ENCODE measurements at regions not wholly inside any gene's neighbourhood (a gene's known extent, or its start where the extent isn't known, plus 50 kb on each side); places are given as distances from the start of the nearest gene placed in this dataset.

DNA sequence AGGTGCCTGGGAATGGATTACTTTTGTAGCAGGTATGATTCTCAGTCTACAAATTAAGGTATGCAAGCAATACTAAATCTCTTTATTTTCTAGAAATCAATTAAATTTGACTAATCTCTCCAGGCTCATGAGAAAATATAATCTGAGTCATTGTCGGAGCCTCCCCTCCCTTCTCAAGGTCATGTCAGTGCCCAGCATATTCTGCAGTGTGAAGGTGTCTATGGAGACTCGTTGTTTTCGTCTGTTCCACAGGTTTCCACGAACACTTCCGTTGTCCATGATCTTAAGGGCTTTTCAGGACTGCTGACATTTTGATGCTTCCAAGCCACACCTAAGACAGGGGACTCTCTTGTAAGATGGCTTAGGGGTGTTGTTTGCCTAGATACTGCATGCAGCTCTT, 56.6 kb upstream of the SCOC start:
- DNase-seq = no peak

- no peak for DNase-seq
Observed at GRCh38 chr4:140315970-140316369, 57.5 kb upstream of the SCOC start.

DNA sequence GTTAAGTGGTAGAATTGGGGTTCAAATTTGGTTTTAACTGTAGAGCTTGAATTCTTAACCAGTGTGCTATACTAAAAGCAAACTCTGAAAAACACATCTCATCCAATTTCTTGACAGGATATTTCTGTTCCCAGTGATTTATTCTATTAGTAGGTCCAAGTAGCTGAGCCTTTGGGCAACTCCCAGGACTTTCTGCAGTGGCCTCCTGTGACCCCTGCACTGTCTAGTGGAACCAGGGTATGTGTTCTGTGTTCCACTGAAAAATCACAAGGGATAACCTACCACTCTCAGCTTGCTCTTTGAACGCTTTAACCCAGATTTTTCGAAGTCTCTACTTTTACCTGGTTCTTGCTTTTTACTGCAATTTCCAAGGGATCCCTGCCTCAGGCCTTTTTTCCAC, 58.0 kb upstream of the SCOC start:
- no peak for DNase-seq

- DNase-seq = no peak
Observed at GRCh38 chr4:140315019-140315418, 58.4 kb upstream of the SCOC start.

DNA sequence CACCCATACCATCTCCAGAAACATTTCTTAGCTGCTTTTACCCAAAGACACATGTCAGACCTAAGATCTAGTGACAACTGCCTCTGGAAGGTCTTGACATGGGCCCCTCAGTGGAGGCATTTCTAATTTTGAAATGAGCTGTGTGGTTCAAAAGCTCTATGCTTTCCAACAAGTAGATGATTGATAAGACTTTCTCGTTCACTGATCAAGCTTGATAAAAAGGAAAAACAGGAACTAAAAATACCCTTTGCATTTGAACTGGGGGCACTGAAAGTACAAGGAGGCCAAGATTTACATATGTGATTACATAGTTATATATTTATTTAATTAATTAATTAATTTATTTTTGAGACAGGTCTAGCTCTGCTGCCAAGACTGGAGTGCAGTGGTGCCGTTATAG, 61.3 kb upstream of the SCOC start:
- DNase-seq = no peak

DNA sequence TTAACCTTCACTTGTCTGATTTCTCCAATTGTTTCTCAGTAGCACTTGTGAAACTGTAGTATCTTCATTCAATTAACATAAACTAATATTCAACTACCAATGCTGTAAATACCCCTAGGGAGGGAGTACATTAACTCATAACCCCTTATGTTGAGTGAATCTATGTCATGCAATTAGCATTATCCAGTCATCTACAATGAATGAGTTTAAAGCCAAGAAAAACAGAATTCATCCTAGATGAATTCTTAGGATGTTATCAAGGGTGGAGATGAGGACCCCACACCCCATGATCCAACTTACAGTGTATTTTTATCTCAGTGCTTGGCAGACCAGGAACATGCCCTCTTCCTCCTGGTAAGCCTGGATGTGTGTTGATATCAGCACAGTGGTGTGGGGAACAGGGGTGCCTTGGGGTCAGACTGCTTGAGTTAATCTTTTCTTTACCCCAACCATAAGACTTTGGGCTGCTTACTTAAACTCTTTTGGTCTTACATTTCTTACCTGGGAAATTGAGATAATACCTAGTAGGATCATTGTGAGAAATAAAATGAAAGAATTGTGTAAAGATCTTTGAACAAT, 62.1 kb upstream of the SCOC start:
- DNase-seq = no peak

- no peak for DNase-seq
Observed at GRCh38 chr4:140309124-140309870, 64.1 kb upstream of the SCOC start.

DNA sequence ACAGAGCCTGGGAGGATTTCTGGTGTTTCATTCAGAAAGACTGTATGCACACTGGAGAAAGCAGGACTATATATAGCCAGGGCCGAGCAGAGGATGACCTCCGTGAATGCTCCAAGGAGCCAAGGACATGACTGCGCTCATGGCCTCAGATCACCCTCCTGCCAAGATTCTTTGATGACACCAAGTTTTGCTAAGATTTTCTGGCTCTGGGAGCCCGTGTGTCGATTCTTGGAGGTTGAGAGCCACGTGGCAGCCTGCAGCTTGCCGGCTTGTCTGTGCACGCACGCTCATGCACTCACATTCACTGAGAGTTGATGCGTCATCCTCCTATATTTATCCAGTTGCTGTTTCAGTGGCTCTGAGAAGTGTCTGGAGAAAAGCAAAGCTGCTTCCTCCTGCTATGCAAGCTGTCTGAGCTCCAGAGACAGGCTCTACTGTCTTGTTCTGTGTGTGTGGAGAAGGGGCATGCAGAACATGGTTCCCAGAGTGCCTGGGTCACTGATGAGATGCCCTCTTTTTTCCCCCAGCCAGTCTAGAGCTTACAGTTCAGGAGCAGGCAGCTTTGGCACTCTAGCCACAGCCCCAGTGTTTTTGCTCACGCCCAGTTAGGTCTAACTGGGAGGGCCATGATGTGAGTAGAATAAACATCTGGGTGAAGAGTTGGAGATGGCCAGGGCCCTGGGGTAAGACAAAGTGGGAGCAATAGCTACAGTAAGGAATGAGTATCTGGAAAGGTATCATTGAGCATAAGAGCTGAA, 64.9 kb upstream of the SCOC start:
- DNase-seq = no peak

- DNase-seq = no peak
Observed at GRCh38 chr4:140305053-140305452, 68.4 kb upstream of the SCOC start.

- DNase-seq = no peak
Observed at GRCh38 chr4:140304346-140304745, 69.1 kb upstream of the SCOC start.

GRCh38 chr4:140302151-140302859, 71.1 kb upstream of the SCOC start:
- DNase-seq = no peak

- DNase-seq = no peak
Observed at GRCh38 chr4:140300271-140300970, 73.0 kb upstream of the SCOC start.

DNA sequence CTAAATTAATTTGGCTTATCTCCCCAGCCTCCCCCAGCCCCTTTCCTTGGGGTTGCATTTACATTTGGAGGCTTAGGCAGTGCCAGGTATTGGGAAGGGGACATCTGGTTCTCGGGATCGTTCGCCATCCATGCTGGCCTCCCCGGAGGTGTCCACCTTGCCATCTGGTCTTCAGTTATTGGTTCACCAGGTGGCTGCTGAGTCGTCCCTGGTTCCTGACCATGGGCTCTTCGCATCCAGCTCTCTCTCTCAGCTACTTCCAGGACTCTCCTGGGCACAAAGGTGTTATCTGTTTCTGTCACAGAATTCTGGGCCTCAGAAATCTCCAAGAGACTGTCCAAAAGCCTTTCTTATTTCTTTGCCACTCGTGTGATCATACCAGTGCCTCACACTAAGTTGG, 75.4 kb upstream of the SCOC start:
- no peak for DNase-seq

GRCh38 chr4:140297221-140297570, 76.2 kb upstream of the SCOC start:
- DNase-seq = no peak

GRCh38 chr4:140296335-140297220, 76.9 kb upstream of the SCOC start:
- no peak for DNase-seq

GRCh38 chr4:140293979-140294378, 79.5 kb upstream of the SCOC start:
- no peak for DNase-seq

GRCh38 chr4:140291259-140291658, 82.2 kb upstream of the SCOC start:
- DNase-seq = no peak

DNA sequence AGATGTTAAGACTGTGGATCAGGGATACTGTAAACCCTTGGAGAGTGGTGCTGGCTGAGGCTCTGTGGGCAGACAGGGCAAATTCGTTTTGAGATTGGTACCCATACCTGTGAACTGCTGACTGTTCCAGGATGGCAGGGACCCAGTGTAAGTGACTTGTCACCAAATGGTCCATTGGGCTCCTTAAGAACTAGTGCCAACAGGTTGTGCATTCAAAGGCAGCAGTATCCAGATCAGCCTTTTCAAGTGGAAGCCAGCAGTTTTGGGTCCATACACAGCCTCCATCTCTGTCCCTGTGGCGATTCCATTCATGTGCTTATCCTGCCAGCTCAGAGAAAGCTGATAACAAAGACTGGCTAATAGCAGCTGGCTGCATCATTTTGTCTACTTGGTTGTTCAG, 84.0 kb upstream of the SCOC start:
- no peak for DNase-seq

- DNase-seq = no peak
Observed at GRCh38 chr4:140286456-140286855, 87.0 kb upstream of the SCOC start.

GRCh38 chr4:140284456-140284855, 89.0 kb upstream of the SCOC start:
- no peak for DNase-seq

DNA sequence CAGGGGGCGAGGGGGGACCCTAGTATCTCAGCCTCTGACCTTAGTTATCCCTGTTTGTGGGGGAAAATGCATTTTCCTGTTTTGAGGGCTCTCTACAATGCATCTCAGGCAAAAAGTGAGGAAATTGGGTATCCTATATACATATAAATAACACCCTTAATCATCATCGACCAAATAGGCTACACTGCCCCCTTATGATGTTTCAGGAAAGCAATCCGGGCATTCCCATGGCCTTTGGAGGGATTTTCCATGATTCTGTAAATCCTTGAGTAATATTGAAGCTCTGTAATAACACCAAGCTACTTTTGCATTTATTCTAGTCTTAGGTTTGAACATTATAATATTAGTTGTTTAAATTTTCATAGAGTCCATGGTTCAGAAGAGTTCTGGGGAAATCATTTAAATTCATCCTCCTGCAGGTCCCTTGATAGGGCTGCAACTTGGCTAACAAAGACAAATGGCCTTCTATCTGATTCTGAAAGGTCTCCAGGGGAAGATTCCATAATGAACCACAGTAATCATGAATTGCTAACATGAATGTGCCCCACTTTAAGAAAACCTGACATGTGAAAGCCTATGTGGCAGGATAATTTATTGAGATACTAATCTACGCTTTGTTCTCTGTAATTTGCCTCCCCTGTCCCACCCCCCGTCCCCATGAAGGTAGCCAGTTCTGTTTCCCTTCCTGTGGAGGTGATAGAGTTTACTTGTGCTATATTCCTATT, 91.5 kb upstream of the SCOC start:
- no peak for DNase-seq
